ENCODE measurements at regions not wholly inside any gene's neighbourhood (a gene's known extent, or its start where the extent isn't known, plus 50 kb on each side); places are given as distances from the start of the nearest gene placed in this dataset.
"Not testable (repeated sequence)": the region's sequence is repeated elsewhere in the genome, so short reads cannot be mapped to it uniquely, and the experiment has no call there.

DNA sequence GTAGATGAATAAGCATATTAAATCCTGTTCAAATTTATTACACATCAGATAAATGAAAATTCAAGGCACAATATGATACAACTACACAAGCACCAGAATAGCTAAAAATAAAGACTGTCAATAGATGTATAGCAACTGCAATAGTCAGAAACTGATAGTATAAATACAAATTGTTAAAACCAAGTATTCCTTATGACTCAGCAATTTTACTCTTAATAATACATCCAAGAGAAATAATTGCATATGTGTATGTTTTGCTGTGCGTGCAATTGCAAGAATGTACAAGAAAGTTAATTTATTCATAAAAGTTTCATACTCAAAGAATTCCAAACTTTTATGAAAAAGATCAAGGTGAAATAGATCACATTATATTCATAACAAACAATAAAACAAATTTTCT is 1338.1 kb downstream of the OLFM4 start:
- ATAC-seq (ENCODE audit: poor library complexity) (no peak), DNase-seq (no peak)
- intact Hi-C loops (cut with DNase I), result no loop called here

DNA sequence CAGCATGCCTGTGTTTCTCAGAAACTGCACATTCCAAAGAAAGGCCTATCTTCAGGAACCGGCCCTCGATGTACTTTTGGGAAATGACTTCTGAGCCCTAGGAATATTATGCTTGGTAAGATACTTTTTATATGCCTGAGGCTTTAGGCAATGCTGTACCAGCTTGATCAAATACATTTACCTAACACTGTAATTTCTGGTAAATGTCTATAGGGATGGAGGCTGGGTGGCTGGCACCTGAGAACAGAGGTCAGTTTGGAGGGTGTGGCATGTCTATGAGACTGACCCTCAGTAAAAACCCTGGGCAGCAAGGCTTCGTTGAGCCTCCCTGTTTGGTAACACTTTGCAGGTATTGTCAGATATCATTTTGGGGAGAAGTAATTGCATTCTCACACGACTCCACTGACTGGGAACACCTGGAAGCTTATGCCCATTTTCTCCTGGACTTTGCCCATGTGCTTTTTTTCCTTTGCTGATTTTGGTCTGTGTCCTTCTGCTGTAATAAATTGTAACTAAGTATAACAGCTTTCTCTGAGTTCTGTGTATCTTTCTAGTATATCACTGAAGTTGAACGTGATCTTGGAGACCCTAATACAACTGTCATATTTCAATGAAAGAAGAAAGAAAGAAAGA is 1339.1 kb downstream of the OLFM4 start:
- ATAC-seq (ENCODE audit: poor library complexity), result no peak
- intact Hi-C loops (cut with DNase I), result no loop called here
- DNase-seq, result no peak

DNA sequence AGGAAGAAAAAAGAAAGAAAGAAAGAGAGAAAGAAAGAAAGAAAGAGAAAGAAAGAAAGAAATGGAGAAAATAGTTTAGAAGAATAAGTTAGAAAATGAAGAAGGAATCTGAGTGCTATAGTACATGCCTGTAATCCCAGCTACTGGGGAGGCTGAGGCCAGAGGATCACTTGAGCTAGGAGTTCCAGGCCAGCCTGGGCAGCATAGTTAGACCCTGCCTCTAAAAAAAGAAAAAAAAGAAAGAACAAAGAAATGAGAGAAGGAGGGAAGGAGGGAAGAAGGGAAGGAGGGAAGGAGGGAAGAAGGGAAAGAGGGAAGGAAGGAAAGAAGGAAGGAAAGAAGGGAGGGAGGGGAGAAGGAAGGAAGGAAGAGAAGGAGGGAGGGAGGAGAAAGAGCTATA is 1339.8 kb downstream of the OLFM4 start:
- DNase-seq (no peak), ATAC-seq (ENCODE audit: poor library complexity) (no peak)
- intact Hi-C loops (cut with DNase I), result no loop called here

DNA sequence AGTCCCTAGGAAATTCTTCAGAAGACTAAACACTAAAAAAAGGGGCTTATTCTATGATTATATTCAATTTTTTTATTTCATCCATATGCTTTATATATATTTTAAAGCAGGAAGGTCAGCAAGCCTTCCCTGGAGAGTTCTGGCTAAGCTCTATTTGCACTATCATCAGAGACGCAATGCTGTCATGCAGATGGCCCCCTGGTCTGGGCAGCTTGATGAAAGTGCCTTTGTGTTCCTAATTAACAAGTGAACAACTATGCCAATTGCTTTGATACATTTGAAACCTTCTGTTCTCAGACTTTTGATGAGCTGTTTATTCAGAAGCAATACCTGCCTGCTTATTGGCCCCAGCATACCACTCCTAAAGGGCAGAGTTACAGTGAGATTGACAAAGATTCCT is 1344.6 kb downstream of the OLFM4 start:
- ATAC-seq (ENCODE audit: poor library complexity) (no peak), DNase-seq (no peak)
- intact Hi-C loops (cut with DNase I), result no loop called here

DNA sequence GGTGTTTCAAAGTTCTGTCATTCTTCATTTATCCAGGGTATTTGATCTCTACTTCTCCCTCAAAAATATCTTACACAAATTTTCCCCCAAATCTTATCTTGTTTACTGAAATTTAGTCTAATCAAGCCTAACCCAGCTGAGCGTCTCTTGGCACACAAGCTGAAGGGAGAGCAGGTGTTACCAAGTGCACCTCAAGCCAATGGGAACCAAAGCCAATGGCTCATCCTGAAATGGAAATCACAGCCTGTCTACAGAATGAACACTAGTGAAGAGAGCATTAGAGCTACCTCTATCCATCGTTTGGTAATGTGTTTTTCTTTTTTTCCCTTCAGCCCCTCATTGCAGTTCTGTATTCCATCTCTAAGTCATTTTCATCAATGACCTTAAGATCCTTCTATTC is 1350.8 kb downstream of the OLFM4 start:
- ATAC-seq (ENCODE audit: poor library complexity) (no peak), DNase-seq (no peak)
- intact Hi-C loops (cut with DNase I), result no loop called here

DNA sequence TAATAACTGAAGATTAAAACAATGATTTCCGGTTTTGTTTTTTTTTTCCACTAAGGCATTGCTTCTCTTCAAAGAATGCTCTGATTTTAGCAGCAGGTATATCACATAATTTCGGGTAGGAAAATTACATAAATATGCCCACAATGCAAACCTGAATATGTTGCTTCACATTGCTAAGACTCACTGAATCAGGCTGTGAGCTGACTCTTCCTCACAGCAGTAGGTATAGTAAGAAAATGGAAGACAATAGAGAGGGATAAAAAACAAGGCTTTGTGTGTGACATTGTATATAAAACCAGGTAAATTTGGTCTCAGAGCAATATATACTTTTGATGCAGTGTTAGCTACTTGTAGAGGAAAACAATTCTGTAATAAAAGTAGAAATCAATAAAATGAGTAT is 1355.0 kb downstream of the OLFM4 start:
- ATAC-seq (ENCODE audit: poor library complexity) (no peak), DNase-seq (no peak)
- intact Hi-C loops (cut with DNase I), result no loop called here

DNA sequence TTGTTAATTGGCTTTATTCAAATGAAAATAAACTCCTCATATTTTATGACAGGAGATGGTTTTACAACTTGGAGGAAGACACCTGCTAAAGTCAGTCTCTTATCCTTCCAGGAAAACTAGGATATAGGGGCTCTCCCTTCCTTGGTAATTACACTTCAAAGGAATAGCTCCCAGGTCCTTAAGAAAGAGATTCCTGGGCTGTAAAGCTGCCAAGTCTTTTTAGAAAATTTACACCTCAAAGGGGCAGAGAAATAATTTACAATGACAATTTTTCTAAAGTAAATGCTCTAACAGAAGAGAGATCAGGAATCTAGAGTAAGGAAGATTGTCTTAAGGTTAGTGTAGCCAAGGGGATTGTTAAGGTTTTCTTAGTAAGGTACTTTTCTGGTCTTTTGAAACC is 1359.0 kb downstream of the OLFM4 start:
- ATAC-seq (ENCODE audit: poor library complexity), result no peak
- intact Hi-C loops (cut with DNase I), result no loop called here
- DNase-seq, result no peak

DNA sequence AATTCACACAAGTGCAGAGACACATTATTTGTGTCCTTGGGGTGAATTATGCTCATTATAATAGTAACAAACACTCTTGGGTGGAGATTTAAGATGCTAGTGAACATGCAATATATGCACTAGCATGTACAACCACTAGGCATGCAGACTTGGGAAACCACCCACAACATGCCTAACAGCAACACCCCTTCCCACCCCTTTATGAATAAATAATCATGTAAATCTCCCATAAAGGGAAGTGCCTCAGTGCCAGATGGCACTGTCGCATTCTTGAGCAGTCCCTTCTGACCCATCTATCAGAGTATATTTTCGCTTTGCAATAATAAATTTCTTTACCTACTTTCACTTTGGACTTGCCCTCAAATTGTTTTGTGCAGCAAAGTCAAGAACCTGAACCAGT is 1362.2 kb downstream of the OLFM4 start:
- ATAC-seq (ENCODE audit: poor library complexity) (no peak), DNase-seq (no peak)
- intact Hi-C loops (cut with DNase I), result no loop called here

DNA sequence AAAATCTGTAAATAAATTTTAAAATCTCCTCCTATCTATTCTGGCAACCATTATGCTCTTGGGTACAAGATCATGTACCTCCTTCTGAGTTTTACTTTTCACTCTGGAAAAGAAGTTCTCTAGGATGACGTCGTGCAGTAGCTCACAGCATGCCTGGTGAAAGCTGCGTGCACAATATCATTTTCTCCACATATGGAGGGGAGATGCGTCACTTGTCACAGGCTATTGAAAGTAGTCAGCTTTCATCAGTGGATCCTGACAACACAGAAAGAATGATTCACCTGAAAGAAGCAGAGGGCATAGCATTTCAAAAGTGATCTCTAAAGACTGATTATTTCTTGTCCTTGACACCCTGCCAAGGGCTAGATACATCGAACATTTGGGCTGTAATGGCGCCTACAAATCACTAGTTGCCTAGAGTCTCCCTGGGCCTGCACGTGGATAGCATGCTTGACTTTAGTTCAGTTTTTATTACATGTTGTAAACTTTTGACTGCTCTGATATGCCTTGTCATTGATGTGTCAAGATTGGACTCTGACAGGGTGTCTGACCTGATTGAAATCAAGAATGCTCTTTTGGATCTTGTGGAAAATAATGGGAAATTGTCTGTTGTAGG is 1365.6 kb downstream of the OLFM4 start:
- no peak for DNase-seq
- ATAC-seq (ENCODE audit: poor library complexity), result no peak
- intact Hi-C loops (cut with DNase I), result no loop called here

DNA sequence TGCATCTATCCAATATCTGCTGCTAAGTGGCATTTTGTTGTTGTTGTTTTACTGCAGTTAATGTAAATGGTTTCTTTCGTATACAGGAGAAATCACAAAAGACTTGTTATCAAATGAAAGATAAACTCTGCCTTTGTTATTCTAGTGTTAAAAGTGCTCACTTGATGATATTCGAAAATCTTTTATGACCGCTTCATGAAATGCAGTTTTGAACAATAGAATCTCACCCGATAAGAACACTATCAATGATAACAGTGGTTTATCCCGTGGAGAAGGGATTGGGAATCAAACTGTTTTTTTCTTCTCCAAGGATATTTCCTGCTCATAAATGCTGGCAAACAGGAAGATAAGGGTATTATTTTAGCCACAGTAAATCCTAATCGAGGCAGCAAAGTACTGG is 1366.3 kb downstream of the OLFM4 start:
- ATAC-seq (ENCODE audit: poor library complexity) (no peak), DNase-seq (no peak)
- intact Hi-C loops (cut with DNase I), result no loop called here

DNA sequence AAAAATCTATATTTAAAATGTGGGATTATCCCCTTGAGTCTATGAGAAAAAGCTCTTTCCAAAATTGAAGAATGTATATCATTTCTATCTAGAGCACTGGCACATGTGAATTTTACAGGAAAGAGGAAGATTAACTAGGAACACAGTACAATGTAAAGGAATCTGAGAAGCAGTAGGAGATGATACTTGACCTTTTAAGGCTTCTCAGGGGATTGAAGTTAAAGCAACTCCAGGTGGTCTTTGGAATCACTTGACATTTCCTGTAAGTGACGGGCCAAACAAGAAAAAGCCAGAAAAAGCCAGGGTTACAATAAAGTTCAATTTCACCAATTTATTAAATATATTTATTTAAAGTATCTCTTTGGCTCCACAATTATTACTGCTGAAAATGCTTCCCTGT is 1373.9 kb downstream of the OLFM4 start:
- intact Hi-C loops (cut with DNase I), result no loop called here

DNA sequence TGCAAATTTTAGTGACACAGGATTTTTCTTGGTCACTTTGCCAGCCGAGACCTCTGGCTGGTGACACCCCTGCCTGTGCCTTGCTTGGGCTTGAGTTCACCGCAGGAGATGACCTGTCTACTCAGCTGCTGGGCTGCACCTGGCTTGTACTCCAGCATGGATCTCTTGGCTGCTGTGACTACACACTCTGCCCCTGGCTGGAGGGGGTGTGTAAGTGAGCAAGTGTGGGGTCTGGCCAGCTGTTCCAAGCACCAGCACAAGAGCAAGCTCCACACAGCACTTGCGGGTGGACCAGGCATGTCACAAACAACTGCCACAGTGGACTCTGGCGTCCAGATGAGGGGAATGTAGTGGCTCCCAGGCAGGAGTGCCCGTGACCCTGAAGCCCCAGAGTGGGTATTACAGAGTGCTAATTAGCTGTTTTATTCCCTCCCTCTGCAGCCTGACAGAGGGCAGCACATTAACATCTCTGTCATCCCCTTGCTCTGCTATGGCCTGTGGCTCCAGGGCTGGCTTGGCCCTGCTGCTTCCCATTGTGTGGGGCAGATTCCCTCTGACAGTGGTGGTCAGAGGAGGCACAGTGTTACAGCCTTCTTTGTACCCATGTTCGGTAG is 1387.2 kb downstream of the OLFM4 start:
- ATAC-seq (ENCODE audit: poor library complexity) (no peak), DNase-seq (no peak)
- intact Hi-C loops (cut with DNase I), result no loop called here

More for the DNA sequence above, 1373.9 kb downstream of the OLFM4 start:
- ATAC-seq (ENCODE audit: poor library complexity) (no peak), DNase-seq (no peak)

DNA sequence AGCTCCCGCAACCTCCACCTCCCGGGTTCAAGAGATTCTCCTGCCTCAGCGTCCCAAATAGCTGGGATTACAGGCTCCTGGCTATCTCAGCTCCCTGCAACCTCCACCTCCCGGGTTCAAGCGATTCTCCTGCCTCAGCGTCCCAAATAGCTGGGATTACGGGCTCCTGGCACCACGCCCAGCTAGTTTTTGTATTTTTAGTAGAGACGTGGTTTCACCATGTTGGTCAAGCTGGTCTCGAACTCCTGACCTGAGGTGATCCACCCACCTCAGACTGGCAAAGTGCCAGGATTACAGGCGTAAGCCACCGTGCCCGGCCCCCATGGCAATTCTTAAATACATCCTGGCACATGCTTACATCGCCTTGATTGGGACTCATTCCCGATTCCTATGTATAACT is 1394.3 kb downstream of the OLFM4 start:
- intact Hi-C loops (cut with DNase I); ATAC-seq (ENCODE audit: poor library complexity); DNase-seq: not testable (repeated sequence)

DNA sequence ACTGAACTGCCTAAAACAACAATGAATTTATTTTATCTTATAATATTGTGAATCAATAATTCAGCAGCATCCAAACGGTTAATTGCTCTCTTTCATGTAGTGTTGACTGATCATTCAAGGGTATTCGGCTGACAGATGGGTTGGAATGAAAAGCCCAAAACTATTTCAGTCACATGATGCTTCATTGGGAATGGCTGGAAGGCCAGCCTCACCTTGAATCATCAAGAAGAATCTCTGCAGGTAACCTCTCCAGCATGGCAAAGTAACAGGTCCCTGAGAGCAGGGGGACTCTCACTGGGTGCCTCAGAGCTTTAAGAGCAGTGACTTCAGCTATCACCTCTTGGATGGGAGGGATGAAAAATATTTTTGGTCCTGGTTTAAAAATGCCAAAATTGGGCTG is 1395.7 kb downstream of the OLFM4 start:
- ATAC-seq (ENCODE audit: poor library complexity) (no peak), DNase-seq (no peak)
- intact Hi-C loops (cut with DNase I), result no loop called here

DNA sequence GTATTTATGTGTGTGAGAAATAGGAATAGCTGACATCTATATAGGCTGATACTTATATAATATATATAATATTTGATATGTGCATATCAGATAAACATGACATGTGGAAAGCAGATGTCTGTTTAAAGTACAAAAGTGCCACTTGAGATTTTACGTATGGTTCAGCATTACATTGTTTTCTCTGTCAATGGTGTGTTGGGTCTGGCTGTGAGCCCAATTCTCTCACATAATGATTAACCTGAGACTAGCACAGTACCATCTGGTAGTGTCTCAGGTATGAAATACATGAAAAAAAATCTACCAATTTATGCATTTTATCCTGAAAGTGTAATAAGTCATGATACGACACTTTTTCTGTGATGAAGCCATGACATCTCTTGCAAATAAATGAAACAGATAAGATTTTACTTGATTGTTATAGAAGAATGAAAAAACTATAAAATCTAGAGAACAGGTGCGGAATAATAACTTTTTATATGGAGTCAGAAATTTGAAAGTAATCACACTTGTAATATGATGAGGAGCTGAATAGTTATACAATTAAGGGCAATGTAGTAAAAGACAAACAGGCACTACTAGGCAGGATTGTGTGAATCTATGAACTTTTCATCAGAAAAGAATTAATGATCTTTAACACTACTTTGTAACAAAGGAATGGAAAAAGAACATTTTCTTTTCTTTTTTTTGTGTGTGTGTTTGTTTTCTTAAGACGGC is 1405.0 kb downstream of the OLFM4 start:
- no peak for DNase-seq
- no peak for ATAC-seq (ENCODE audit: poor library complexity)
- intact Hi-C loops (cut with DNase I), result no loop called here

DNA sequence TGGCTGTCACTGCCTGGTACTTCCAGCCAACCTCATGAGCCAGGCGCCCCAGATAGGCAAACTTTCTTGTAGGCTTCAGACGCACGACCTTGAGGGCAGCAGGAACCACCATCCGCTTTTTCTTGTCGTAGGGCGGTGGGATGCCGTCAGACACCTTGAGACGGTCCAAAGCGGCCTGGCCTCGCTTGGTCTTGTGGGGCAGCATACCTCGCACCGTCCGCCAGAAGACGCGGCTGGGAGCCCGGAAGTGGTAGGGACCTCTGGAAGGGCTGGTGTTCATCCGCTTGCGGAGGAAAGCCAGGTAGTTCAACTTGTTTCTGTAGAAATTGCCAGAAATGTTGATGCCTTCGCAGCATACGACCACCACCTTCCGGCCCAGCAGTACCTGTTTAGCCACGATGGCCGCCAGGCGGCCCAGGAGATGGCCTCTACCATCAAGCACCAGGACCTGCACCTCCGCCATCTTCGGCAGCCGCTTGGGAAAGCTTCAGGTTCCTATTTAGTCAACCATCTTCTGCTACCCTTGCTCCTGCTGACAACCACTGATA is 1412.3 kb downstream of the OLFM4 start:
- intact Hi-C loops (cut with DNase I); ATAC-seq (ENCODE audit: poor library complexity); DNase-seq: not testable (repeated sequence)

DNA sequence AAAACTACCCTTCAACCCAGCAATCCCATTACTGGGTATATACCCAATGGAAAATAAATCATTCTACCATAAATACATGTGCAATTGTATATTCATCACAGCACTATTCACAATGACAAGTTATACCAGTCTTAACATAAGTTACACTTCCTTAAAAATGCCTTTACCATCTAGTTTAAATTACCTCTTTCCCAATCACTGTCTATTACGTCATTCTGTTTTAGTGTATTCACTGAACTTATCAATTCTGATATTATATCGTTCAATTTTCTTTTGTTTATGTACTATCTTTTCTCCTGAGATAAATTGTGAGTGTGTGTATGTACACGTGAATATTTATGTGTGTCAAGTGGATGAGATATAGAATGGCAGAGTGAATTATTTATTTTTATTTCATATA is 1416.8 kb downstream of the OLFM4 start:
- DNase-seq (no peak), ATAC-seq (ENCODE audit: poor library complexity) (no peak)
- intact Hi-C loops (cut with DNase I), result no loop called here

DNA sequence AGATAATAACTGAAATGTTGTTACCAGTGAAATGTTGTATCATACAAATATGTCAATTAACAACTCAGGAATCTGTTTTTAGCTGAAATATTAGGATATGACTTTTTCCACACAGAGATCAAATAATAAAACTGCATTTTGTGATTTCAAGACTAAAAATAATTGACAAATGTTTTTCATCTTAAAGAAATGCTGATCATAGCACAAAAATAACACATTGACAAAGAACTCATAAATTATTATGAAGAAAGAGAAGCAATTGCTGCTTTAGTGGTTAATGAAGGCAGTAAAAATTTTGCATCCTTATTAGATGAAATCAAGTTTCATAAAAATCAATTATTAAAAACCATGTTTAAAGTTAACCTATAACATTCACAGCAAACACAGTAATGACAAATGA is 1417.3 kb downstream of the OLFM4 start:
- ATAC-seq (ENCODE audit: poor library complexity) (no peak), DNase-seq (no peak)
- intact Hi-C loops (cut with DNase I), result no loop called here

DNA sequence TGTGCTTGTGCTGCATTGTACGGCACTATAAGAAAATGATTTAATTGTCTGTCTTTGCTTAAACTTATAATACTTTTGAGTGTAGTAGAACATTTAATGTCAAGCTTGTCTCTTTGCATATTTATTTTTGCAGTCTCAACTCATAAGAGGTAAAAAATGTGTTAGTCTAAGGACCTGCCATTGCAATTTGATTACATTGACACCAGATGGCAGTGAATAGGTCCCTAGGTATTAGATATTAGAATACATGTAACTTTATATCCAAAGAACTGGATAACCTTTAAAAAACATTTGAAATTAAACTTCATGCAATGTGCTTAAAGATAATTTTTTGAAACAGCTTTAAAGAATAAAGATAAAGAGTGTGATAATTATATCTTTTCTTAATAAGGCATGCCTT is 1421.3 kb downstream of the OLFM4 start:
- DNase-seq, result no peak
- no peak for ATAC-seq (ENCODE audit: poor library complexity)
- intact Hi-C loops (cut with DNase I), result no loop called here

DNA sequence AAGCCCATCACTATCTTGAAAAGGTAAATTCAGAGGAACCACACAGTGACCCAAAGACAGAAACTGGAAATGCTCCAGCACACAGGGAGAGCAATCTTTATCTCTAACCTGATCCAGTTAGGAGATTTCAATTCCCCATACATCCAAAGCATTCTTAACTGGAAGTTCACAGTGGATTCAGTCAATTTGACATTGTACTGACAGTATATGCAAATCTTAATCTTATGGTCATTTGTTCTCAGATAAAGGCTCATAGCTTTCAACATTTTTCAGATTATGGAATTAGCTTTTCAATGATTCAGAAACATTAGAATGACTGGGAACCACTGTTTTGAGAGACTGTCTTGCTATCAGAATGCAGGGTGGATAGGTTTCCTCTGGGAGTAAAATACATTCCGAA is 1455.6 kb downstream of the OLFM4 start:
- intact Hi-C loops (cut with DNase I), result no loop called here
- DNase-seq (no peak), ATAC-seq (ENCODE audit: poor library complexity) (no peak)
